IMR-90 (cell line): ENCODE measurements at regions not wholly inside any gene's neighbourhood (a gene's known extent, or its start where the extent isn't known, plus 50 kb on each side); places are given as distances from the start of the nearest gene placed in this dataset.

Source experiments
- ATAC-seq: fragments of 200-7000 bp; cut with Tn5 transposase; 2 replicates; pipeline ENCODE4 v1.9.1; 2020; ENCODE audit warnings: low read depth, mild to moderate bottlenecking, moderate library complexity
- BruUV-seq: library from RNA; stranded (reverse); fragments of 400-500 nt; replicated peaks from 2 replicates; lab custom pipeline; 2021; lab: Mats Ljungman, UMichigan
- CTCF ChIA-PET: fragments of 300-600 bp; formaldehyde crosslinking; extraction: SDS; loops from one replicate; lab custom pipeline; 2021; ENCODE audit warnings: antibody characterized with exemption; lab: Yijun Ruan, JAX
- POLR2A ChIA-PET: fragments of 300-600 bp; sonication (Branson Sonifier 250); formaldehyde crosslinking; loops from one replicate; lab custom pipeline; 2022; ENCODE audit warnings: antibody characterized with exemption; ENCODE audit not compliant: unreplicated experiment; lab: Charles Lee
- DNase-seq: peaks from one replicate; pipeline ENCODE4 v3.0.0; 2013
- H2AFZ ChIP-seq: replicated peaks from 2 replicates; pipeline ENCODE3; 2013; ENCODE audit warnings: low read length, mild to moderate bottlenecking; ENCODE audit not compliant: poor library complexity
- H2AK5ac ChIP-seq: 2 replicates; pipeline ENCODE4 v1.6.1; 2013; ENCODE audit warnings: low read depth, low read length, inconsistent platforms
- H2AK9ac ChIP-seq: replicated peaks from 2 replicates; pipeline ENCODE3; 2013; ENCODE audit warnings: mild to moderate bottlenecking, low read depth, low read length, moderate library complexity; ENCODE audit not compliant: poor library complexity
- H2BK120ac ChIP-seq: 2 replicates; pipeline ENCODE4 v1.6.1; 2013; ENCODE audit warnings: low read depth, low read length, inconsistent platforms
- H2BK15ac ChIP-seq: 3 replicates; pipeline ENCODE4 v1.6.1; 2013; ENCODE audit warnings: low read depth, low read length, inconsistent platforms
- H2BK20ac ChIP-seq: 2 replicates; pipeline ENCODE4 v1.6.1; 2013; ENCODE audit warnings: low read depth, mild to moderate bottlenecking, inconsistent platforms, low read length, moderate library complexity
- H2BK5ac ChIP-seq: 2 replicates; pipeline ENCODE4 v1.6.1; 2013; ENCODE audit warnings: mild to moderate bottlenecking, low read depth, low read length, inconsistent platforms; ENCODE audit not compliant: poor library complexity, severe bottlenecking
- H3K14ac ChIP-seq: replicated peaks from 2 replicates; pipeline ENCODE4 v1.6.1; 2013; ENCODE audit warnings: low read depth, low read length, inconsistent platforms
- H3K18ac ChIP-seq: 2 replicates; pipeline ENCODE4 v1.6.1; 2013; ENCODE audit warnings: low read depth, low read length, control low read depth
- H3K23ac ChIP-seq: 2 replicates; pipeline ENCODE4 v1.6.1; 2013; ENCODE audit warnings: low read depth, low read length, inconsistent platforms
- H3K27ac ChIP-seq: 2 replicates; pipeline ENCODE4 v1.5.1; 2013; ENCODE audit warnings: mild to moderate bottlenecking, control low read depth, low read length; ENCODE audit not compliant: insufficient read depth
- H3K27me3 ChIP-seq: 2 replicates; pipeline ENCODE4 v1.6.1; 2013; ENCODE audit warnings: low read length; ENCODE audit not compliant: control insufficient read depth, insufficient read depth
- H3K36me3 ChIP-seq: 2 replicates; pipeline ENCODE4 v1.6.1; 2013; ENCODE audit warnings: low read length, mixed read lengths; ENCODE audit not compliant: control insufficient read depth, insufficient read depth
- H3K4ac ChIP-seq: 2 replicates; pipeline ENCODE4 v1.6.1; 2013; ENCODE audit warnings: low read depth, low read length, inconsistent platforms
- H3K4me1 ChIP-seq: 2 replicates; pipeline ENCODE4 v1.6.1; 2013; ENCODE audit warnings: low read length, mixed read lengths; ENCODE audit not compliant: control insufficient read depth, insufficient read depth
- H3K4me2 ChIP-seq: 2 replicates; pipeline ENCODE4 v1.6.1; 2013; ENCODE audit warnings: low read depth, mild to moderate bottlenecking, control low read depth, low read length, moderate library complexity
- H3K4me3 ChIP-seq: 2 replicates; pipeline ENCODE4 v1.5.1; 2013; ENCODE audit warnings: low read depth, mild to moderate bottlenecking, control low read depth, low read length, moderate library complexity; ENCODE audit not compliant: insufficient read depth
- H3K56ac ChIP-seq: 2 replicates; pipeline ENCODE4 v1.6.1; 2013; ENCODE audit warnings: low read length, inconsistent platforms; ENCODE audit not compliant: insufficient read depth; ENCODE audit errors: extremely low read depth
- H3K79me1 ChIP-seq, 2 experiments: 2 replicates each; pipeline ENCODE4 v1.6.1; 2013; ENCODE audit warnings: low read length in 2 of 2, inconsistent platforms in 1 of 2, low read depth in 1 of 2
- H3K9ac ChIP-seq: 2 replicates; pipeline ENCODE4 v1.6.1; 2013; ENCODE audit warnings: low read depth, low read length, control low read depth
- H3K9me1 ChIP-seq: 2 replicates; pipeline ENCODE4 v1.6.1; 2013; ENCODE audit warnings: low read length, inconsistent platforms; ENCODE audit not compliant: insufficient read depth
- H3K9me3 ChIP-seq: 2 replicates; pipeline ENCODE4 v1.6.1; 2013; ENCODE audit warnings: low read length; ENCODE audit not compliant: control insufficient read depth, insufficient read depth
- H4K20me1 ChIP-seq: 2 replicates; pipeline ENCODE4 v1.6.1; 2013; ENCODE audit warnings: low read length, inconsistent platforms; ENCODE audit not compliant: insufficient read depth
- H4K5ac ChIP-seq: 2 replicates; pipeline ENCODE4 v1.6.1; 2013; ENCODE audit warnings: mild to moderate bottlenecking, low read depth, low read length, control low read depth
- H4K8ac ChIP-seq, 2 experiments: 2 replicates each; pipeline ENCODE4 v1.6.1; 2013; ENCODE audit warnings: low read depth in 2 of 2, low read length in 2 of 2, control low read depth in 1 of 2, inconsistent platforms in 1 of 2
- H4K91ac ChIP-seq: 2 replicates; pipeline ENCODE4 v1.6.1; 2013; ENCODE audit warnings: low read depth, low read length, inconsistent platforms; ENCODE audit not compliant: insufficient read depth
- BHLHE40 ChIP-seq: fragments of 150-350 bp; IDR thresholded peaks from 2 replicates; pipeline ENCODE4 v1.6.1; 2016; ENCODE audit warnings: mild to moderate bottlenecking, low read depth, low read length
- CEBPB ChIP-seq: IDR thresholded peaks from 2 replicates; pipeline ENCODE4 v1.6.1; 2012; ENCODE audit warnings: low read depth, low read length, improper control_type of control experiment
- CHD1 ChIP-seq: IDR thresholded peaks from 2 replicates; pipeline ENCODE4 v1.6.1; 2012; ENCODE audit warnings: low read depth, low read length, improper control_type of control experiment
- CTCF ChIP-seq: conservative IDR thresholded peaks from 2 replicates; pipeline ENCODE4 v1.5.1; 2012; ENCODE audit warnings: mild to moderate bottlenecking, low read depth, low read length, improper control_type of control experiment
- FOS ChIP-seq: fragments of 150-350 bp; IDR thresholded peaks from 2 replicates; pipeline ENCODE4 v1.6.1; 2016; ENCODE audit warnings: low read depth, low read length
- MAFK ChIP-seq: IDR thresholded peaks from 2 replicates; pipeline ENCODE4 v1.6.1; 2012; ENCODE audit warnings: low read depth, low read length, improper control_type of control experiment
- MAZ ChIP-seq: IDR thresholded peaks from 2 replicates; pipeline ENCODE4 v1.6.1; 2012; ENCODE audit warnings: low read depth, mild to moderate bottlenecking, low read length, improper control_type of control experiment, moderate library complexity, borderline replicate concordance
- MXI1 ChIP-seq: IDR thresholded peaks from 2 replicates; pipeline ENCODE4 v1.6.1; 2012; ENCODE audit warnings: low read depth, mild to moderate bottlenecking, low read length, moderate library complexity, borderline replicate concordance
- NFE2L2 ChIP-seq: fragments of 150-350 bp; IDR thresholded peaks from 2 replicates; pipeline ENCODE4 v1.6.1; 2016; ENCODE audit warnings: low read depth, mild to moderate bottlenecking, low read length
- RAD21 ChIP-seq: IDR thresholded peaks from 2 replicates; pipeline ENCODE4 v1.6.1; 2012; ENCODE audit warnings: low read length, improper control_type of control experiment
- RCOR1 ChIP-seq: IDR thresholded peaks from 2 replicates; pipeline ENCODE4 v1.6.1; 2012; ENCODE audit warnings: mild to moderate bottlenecking, low read length, improper control_type of control experiment; ENCODE audit not compliant: insufficient replicate concordance
- RFX5 ChIP-seq: IDR thresholded peaks from 2 replicates; pipeline ENCODE4 v1.8.0; 2012; ENCODE audit warnings: low read depth, mild to moderate bottlenecking, low read length, moderate library complexity
- SMC3 ChIP-seq: fragments of 150-350 bp; IDR thresholded peaks from 2 replicates; pipeline ENCODE4 v1.6.1; 2016; ENCODE audit warnings: low read depth, mild to moderate bottlenecking, antibody characterized with exemption, low read length, moderate library complexity
- USF2 ChIP-seq: fragments of 150-350 bp; IDR thresholded peaks from 2 replicates; pipeline ENCODE4 v1.6.1; 2017; ENCODE audit warnings: mild to moderate bottlenecking, antibody characterized with exemption, low read length, low read depth
- WGBS, 2 experiments: methylation state at CpG; one replicate each; pipeline versions ENCODE4 v1.1.5 to v1.1.7; 2013; ENCODE audit warnings: missing lambda C conversion rate in 2 of 2; ENCODE audit not compliant: insufficient read length in 1 of 2; ENCODE audit errors: extremely low coverage in 2 of 2; 5-methylcytosine and 5-hydroxymethylcytosine counted together
- dilution Hi-C: fragments of 300-500 bp; cut with HindIII; formaldehyde crosslinking; loops from one replicate; pipeline ENCODE4 v1.14.3; 2018; ENCODE audit warnings: low sequenced_read_pairs; ENCODE audit not compliant: unreplicated experiment
- in situ Hi-C: fragments of 300-500 bp; cut with MboI; formaldehyde crosslinking; loops from 3 replicates; pipeline ENCODE4 v1.14.3; 2019; ENCODE audit warnings: low sequenced_read_pairs, inconsistent platforms, mixed read lengths
- intact Hi-C: fragments of 100-400 bp; cut with micrococcal nuclease; formaldehyde crosslinking; loops from 2 replicates; pipeline ENCODE4 v1.10.0; 2022

- H2BK120ac ChIP-seq = no peak overlapping the region
- no TSS peak for BruUV-seq
Observed at GRCh38 chr2:7905756-7906155, 776.1 kb upstream of the ID2 start.

More at GRCh38 chr2:7905756-7906155, 776.1 kb upstream of the ID2 start:
- H3K9ac ChIP-seq = no peak overlapping the region
- ATAC-seq (no peak), DNase-seq (no peak)
- no peak overlapping the region for H2BK20ac ChIP-seq
- H3K9me3 ChIP-seq = no peaks in the 10 kb centered on the region; the same call in 1 of the 2 replicates
- H4K20me1 ChIP-seq = no peaks in the 10 kb centered on the region
- dilution Hi-C loops (no loop called here), intact Hi-C loops (no loop called here), in situ Hi-C loops (no loop called here)
- no peak overlapping the region for H4K91ac ChIP-seq
- POLR2A ChIA-PET = no interaction called here
- no peak overlapping the region for H3K56ac ChIP-seq
- H3K27ac ChIP-seq = no peak overlapping the region
- no peak overlapping the region for H4K8ac ChIP-seq
- H2AK9ac ChIP-seq = no peak overlapping the region
- H2BK15ac ChIP-seq = no peak overlapping the region
- H3K4me2 ChIP-seq = no peak overlapping the region
- no peak overlapping the region for H3K18ac ChIP-seq
- H3K36me3 ChIP-seq = no peaks in the 10 kb centered on the region
- no peaks in the 10 kb centered on the region for H3K27me3 ChIP-seq
- H2AFZ ChIP-seq = no peak overlapping the region
- WGBS, 2 experiments = 80% methylated on average over 2 of the region's 12 CpGs; no CpG with 5 or more reads in 1 of the 2 experiments
- H2AK5ac ChIP-seq = no peak overlapping the region
- no peak overlapping the region for H3K4ac ChIP-seq
- no peak overlapping the region for H3K4me3 ChIP-seq
- no peak overlapping the region for H4K5ac ChIP-seq
- H3K14ac ChIP-seq = no peak overlapping the region
- H3K23ac ChIP-seq = no peak overlapping the region
- no peak overlapping the region for H2BK5ac ChIP-seq
- H3K79me1 ChIP-seq = no peaks in the 10 kb centered on the region
- no peaks in the 10 kb centered on the region for H3K9me1 ChIP-seq
- no peaks in the 10 kb centered on the region for H3K4me1 ChIP-seq
- TF ChIP-seq MXI1 (no peak), CTCF (no peak), CEBPB (no peak), SMC3 (no peak), BHLHE40 (no peak), USF2 (no peak), NFE2L2 (no peak), RAD21 (no peak), RCOR1 (no peak), CHD1 (no peak), MAFK (no peak), FOS (no peak), MAZ (no peak), RFX5 (no peak)
- CTCF ChIA-PET = no interaction called here
